HG02642 (cell line): ENCODE measurements at regions not wholly inside any gene's neighbourhood (a gene's known extent, or its start where the extent isn't known, plus 50 kb on each side); places are given as distances from the start of the nearest gene placed in this dataset.

Experiments
- ATAC-seq: cut with Tn5 transposase; IDR thresholded peaks from one replicate; pipeline ENCODE4 v1.9.1; 2021; ENCODE audit warnings: mild to moderate bottlenecking; ENCODE audit not compliant: unreplicated experiment, poor library complexity

DNA sequence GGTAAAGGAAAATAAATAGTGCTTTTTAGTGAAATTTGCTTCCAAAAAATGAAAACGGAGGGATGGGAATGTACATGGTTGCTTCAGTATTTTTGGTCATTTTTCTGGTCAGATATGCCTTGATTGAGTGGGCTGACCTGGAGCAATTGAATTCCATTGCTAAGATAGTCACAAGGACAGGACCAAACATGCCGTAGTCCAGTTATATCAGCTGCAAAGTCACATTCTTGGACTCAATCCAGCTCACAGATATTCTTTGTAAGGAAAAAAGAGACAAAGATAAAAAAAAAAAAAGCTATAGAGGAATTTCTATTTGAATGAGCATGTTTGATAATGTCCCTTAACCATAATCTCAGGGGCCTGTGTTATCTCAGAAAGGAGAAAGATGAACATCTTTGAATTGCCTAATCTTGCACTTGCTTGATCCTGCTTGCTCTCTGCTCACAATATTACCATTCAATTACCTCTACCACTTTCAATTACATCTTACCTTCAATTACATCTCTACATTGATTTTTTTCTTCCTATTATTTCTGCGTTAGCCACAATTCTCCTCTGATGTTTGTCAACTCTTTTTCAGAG lies 75.4 kb upstream of the PACRGL start:
- no peak for ATAC-seq

GRCh38 chr4:20625426-20625825 lies 74.8 kb upstream of the PACRGL start:
- no peak for ATAC-seq

DNA sequence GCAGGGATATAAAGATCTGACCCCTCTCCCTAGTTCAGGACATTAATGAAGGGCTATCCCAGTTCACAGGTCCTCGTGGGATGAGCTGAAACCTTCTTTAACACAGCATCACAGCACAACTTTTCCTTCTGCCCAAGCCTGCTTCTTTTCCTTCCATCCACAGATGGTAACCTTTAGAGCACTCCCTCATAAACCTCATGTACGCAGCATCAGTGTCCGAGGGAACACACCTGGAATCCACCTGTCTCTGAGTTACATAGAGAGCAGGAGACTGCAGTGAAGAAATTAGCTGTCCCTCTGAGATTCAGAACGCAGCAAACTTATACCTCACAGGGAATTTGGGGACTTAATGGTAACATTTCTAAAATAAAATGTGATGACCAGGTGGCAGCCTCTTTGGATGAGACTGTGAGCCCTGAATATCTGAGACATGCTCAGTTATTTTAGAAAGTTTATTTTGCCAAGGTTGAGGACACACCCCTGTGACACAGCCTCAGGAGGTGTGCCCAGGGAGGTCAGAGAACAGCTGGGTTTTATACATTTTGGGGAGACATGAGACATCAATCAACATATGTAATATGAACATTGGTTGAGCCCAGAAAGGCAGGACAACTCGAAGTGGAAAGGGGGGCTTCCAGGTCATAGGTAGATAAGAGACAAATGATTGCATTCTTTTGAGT lies 73.8 kb upstream of the PACRGL start:
- ATAC-seq: no peak

GRCh38 chr4:20627866-20628265 lies 72.4 kb upstream of the PACRGL start:
- ATAC-seq: no peak

- ATAC-seq: no peak
These were observed 70.8 kb upstream of the PACRGL start for GRCh38 chr4:20629186-20630106.

DNA sequence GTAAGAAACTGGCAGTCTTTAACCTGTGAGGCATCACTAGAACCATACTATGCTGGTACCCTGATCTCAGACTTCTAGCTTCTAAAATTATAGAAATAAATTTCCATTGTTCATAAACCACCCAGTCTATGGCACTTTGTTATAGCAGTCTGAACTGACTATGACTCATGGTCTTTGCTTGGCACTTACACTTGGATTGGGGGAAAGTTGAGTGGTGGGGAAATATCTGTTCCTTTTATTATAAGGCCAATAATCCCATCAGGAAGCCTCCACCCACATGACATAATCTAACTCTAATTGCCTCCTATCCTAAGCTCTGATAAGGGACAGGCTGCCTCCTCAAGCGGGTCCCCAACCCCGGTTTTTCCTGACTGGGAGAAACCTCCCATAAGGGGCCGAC lies 61.4 kb upstream of the PACRGL start:
- no peak for ATAC-seq

DNA sequence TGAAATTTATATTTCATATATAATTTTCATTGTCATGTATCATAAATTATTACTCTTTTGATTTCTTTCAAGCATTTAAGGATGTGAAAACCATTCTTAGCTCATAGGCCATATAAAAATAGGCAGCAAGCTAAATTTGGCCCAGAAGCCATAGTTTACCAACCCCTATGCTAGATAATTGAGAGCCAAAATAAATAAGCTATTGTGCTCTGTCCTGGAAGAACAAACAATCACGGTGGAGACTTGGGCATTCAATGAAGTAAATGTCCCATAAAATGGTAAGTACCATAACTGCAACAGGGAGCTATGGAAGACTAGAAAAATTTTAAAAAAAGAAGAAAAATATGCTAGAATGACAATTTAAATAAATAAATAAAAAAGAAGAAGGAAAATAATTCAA lies 60.9 kb upstream of the PACRGL start:
- ATAC-seq: no peak

DNA sequence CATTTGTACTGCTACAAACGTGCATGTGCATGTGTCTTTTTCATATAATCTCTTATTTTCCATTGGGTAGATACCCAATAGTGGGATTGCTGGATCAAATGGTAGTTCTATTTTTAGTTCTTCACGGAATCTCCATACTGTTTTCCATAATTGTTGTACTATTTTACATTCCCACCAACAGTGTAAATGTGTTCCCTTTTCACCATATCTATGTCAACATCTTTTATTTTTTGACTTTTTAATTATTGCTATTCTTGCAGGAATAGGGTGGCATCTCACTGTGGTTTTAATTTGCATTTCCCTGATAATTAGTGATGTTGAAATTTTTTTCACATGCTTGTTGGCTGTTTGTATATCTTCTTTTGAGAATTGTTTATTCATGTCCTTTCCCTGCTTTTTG lies 59.3 kb upstream of the PACRGL start:
- ATAC-seq: no peak

DNA sequence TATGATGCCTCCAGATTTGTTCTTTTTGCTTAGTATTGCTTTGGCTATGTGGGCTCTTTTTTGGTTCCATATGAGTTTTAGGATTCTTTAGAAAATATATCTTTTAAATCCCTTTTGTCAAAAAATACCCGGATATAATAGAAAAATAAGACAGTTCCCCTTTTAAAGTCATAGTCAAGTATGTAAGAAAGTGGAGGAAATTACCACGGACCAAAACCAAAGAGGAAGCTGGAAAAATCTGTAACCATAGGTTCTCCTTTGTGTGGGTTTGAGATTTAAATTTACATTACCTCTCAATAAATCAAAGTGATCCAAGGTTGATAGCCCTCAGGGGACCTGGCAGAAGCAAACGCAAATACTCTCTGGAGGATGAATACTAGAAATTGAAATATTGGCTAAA lies 58.3 kb upstream of the PACRGL start:
- no peak for ATAC-seq

GRCh38 chr4:20643631-20644030 lies 56.6 kb upstream of the PACRGL start:
- no peak for ATAC-seq

DNA sequence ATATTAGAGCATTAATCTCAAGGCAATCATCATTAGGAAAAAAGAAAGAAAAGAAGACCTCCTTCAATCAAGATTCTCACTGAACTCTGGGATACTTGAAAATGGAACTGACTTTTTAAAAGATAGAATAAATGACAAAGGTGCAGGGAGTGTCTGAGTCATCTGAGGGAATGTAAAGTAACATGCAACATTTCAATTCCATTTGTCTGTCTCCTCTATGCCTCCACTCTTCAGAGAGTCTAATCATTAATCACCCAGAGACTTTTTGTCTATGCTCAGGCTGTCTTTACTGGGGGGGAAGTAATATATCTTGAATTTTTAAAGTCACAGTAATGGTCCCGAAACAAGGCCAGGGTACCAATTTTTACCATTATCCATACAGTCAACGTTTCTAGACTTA lies 55.0 kb upstream of the PACRGL start:
- ATAC-seq: no peak

DNA sequence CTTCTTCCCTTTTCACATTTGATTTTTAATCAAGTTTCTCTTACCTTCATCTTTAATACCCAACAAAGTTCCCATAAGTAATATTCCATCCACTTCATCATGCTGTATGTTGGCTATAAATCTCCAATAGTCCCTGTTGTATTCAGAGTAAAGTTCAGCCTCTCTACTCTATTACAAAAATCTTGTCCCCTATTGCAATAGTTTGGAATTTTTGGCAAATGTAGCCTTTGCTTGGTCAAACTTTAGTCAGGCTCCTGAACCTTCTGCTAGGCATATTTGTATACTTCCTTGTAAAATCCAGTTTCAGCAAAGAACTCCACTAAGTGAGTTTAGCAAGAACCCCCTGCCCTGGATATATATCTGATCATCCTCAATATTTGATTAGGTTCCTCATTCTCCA lies 54.0 kb upstream of the PACRGL start:
- no peak for ATAC-seq
